ENCODE measurements at regions not wholly inside any gene's neighbourhood (a gene's known extent, or its start where the extent isn't known, plus 50 kb on each side); places are given as distances from the start of the nearest gene placed in this dataset.

DNA sequence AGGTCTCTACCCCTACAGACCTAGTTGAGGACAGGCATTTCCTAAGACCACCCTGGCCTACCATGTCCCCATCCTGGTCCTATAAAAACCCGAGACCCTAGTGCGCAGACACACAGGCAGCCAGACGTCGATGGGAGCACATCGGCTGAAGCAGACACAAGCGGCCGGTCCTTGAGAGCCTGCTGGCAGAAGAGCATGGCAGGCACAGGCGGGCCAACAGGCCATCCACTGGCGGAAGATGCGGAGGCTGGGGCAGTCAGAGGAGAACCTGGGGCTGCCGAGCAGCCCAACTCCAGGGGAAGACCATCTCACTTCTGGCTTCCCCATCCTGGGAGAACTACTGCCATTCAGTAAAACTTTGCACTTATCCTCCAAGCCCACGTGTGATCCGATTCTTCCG is 396.8 kb downstream of the AEBP2 start:
- H3K27me3 ChIP-seq (ENCODE audit: control insufficient read depth in 1 of 2, insufficient read depth in 2 of 2, low read length in 2 of 2): no peaks in the 10 kb centered on the region
- TF ChIP-seq, protein P1, sequence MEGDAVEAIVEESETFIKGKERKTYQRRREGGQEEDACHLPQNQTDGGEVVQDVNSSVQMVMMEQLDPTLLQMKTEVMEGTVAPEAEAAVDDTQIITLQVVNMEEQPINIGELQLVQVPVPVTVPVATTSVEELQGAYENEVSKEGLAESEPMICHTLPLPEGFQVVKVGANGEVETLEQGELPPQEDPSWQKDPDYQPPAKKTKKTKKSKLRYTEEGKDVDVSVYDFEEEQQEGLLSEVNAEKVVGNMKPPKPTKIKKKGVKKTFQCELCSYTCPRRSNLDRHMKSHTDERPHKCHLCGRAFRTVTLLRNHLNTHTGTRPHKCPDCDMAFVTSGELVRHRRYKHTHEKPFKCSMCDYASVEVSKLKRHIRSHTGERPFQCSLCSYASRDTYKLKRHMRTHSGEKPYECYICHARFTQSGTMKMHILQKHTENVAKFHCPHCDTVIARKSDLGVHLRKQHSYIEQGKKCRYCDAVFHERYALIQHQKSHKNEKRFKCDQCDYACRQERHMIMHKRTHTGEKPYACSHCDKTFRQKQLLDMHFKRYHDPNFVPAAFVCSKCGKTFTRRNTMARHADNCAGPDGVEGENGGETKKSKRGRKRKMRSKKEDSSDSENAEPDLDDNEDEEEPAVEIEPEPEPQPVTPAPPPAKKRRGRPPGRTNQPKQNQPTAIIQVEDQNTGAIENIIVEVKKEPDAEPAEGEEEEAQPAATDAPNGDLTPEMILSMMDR (IDR thresholded peaks at IDR 0.05): no peak
- POLR2A ChIA-PET: no interaction called here
- Mint-ChIP-seq H3K27ac (no peak overlapping the region), H3K27me3 (no peaks in the 10 kb centered on the region), H3K9me3 (peaks cover 5% of the 10 kb centered on the region), H3K4me3 (no peak overlapping the region), H3K36me3 (ENCODE audit: low read depth) (no peaks in the 10 kb centered on the region), H3K4me1 (ENCODE audit: low read depth) (no peaks in the 10 kb centered on the region)
- DNase-seq (peak in 1 of 14 experiments; percentile 6), ATAC-seq (ENCODE audit: poor library complexity) (no peak)
- CTCF ChIA-PET: no interaction called here
- no peak overlapping the region for H3K27ac ChIP-seq (ENCODE audit: low read depth in 1 of 2, low read length in 2 of 2)
- intact Hi-C loops (cut with DNase I, micrococcal nuclease): no loop called here
- H3K36me3 ChIP-seq (ENCODE audit: insufficient read depth, low read length): no peaks in the 10 kb centered on the region
- no peak overlapping the region for H3K4me3 ChIP-seq (ENCODE audit: low read length)
- H3K9me3 ChIP-seq (ENCODE audit: control insufficient read depth in 1 of 2, insufficient read depth in 1 of 2, low read length in 2 of 2): peaks cover 0 to 8% of the 10 kb centered on the region in 2 experiments
- H3K4me1 ChIP-seq (ENCODE audit: insufficient read depth, low read length): no peaks in the 10 kb centered on the region

DNA sequence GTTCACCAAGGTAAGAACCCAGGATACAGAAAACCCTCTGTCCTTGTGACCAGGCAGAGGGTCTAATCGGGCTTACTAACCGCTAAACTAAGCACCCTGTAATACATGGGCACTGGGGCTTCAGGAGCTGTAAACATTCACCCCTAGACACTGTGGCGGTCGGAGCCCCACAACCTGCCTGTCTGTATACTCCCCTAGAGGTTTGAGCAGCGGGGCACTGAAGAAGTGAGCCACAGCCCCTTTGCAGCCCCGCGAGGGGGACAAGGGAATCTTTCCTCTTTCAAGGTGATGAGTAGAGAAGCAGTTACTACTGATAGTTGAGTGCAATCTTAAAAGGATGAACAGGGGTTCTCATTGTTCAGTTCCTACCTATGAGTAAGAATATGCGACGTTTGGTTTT is 397.2 kb downstream of the AEBP2 start:
- POLR2A ChIA-PET: no interaction called here
- CTCF ChIA-PET: no interaction called here
- no peak overlapping the region for H3K4me3 Mint-ChIP-seq
- H3K27ac ChIP-seq (ENCODE audit: low read depth in 1 of 2, low read length in 2 of 2): no peak overlapping the region
- no peak overlapping the region for H3K27ac Mint-ChIP-seq
- H3K9me3 ChIP-seq (ENCODE audit: control insufficient read depth in 1 of 2, insufficient read depth in 1 of 2, low read length in 2 of 2): peaks cover 0 to 8% of the 10 kb centered on the region in 2 experiments
- no peak overlapping the region for H3K4me3 ChIP-seq (ENCODE audit: low read length)
- no peaks in the 10 kb centered on the region for H3K27me3 Mint-ChIP-seq
- no peaks in the 10 kb centered on the region for H3K4me1 ChIP-seq (ENCODE audit: insufficient read depth, low read length)
- ATAC-seq (ENCODE audit: poor library complexity) (no peak), DNase-seq (no peak)
- intact Hi-C loops (cut with DNase I, micrococcal nuclease): no loop called here
- peaks cover 5% of the 10 kb centered on the region for H3K9me3 Mint-ChIP-seq
- no peaks in the 10 kb centered on the region for H3K36me3 ChIP-seq (ENCODE audit: insufficient read depth, low read length)
- H3K4me1 Mint-ChIP-seq (ENCODE audit: low read depth): no peaks in the 10 kb centered on the region
- TF ChIP-seq, protein P1 (IDR thresholded peaks at IDR 0.05): no peak
- H3K27me3 ChIP-seq (ENCODE audit: control insufficient read depth in 1 of 2, insufficient read depth in 2 of 2, low read length in 2 of 2): no peaks in the 10 kb centered on the region
- H3K36me3 Mint-ChIP-seq (ENCODE audit: low read depth): no peaks in the 10 kb centered on the region

- POLR2A ChIA-PET: no interaction called here
- H3K9me3 Mint-ChIP-seq: peaks cover 5% of the 10 kb centered on the region
- H3K36me3 Mint-ChIP-seq (ENCODE audit: low read depth): no peaks in the 10 kb centered on the region
- no peaks in the 10 kb centered on the region for H3K4me1 Mint-ChIP-seq (ENCODE audit: low read depth)
- no peaks in the 10 kb centered on the region for H3K27me3 Mint-ChIP-seq
- no peak for DNase-seq
- H3K27ac ChIP-seq (ENCODE audit: low read depth in 1 of 2, low read length in 2 of 2): no peak overlapping the region
- no peak for ATAC-seq (ENCODE audit: poor library complexity)
- H3K4me1 ChIP-seq (ENCODE audit: insufficient read depth, low read length): no peaks in the 10 kb centered on the region
- H3K9me3 ChIP-seq (ENCODE audit: control insufficient read depth in 1 of 2, insufficient read depth in 1 of 2, low read length in 2 of 2): peaks cover 0 to 8% of the 10 kb centered on the region in 2 experiments
- intact Hi-C loops (cut with DNase I, micrococcal nuclease): no loop called here
- CTCF ChIA-PET: no interaction called here
- no peaks in the 10 kb centered on the region for H3K36me3 ChIP-seq (ENCODE audit: insufficient read depth, low read length)
- no peak overlapping the region for H3K4me3 ChIP-seq (ENCODE audit: low read length)
- H3K27me3 ChIP-seq (ENCODE audit: control insufficient read depth in 1 of 2, insufficient read depth in 2 of 2, low read length in 2 of 2): no peaks in the 10 kb centered on the region
- no peak overlapping the region for H3K4me3 Mint-ChIP-seq
- TF ChIP-seq, protein P1 (IDR thresholded peaks at IDR 0.05): no peak
- no peak overlapping the region for H3K27ac Mint-ChIP-seq
Measured at GRCh38 chr12:19837543-19837942, 398.3 kb downstream of the AEBP2 start.

Data from CD4-positive, alpha-beta T cell (primary cell).